ENCODE measurements at regions not wholly inside any gene's neighbourhood (a gene's known extent, or its start where the extent isn't known, plus 50 kb on each side); places are given as distances from the start of the nearest gene placed in this dataset.

GRCh38 chr13:56988543-56988942, 152.2 kb upstream of the PRR20A start:
- TF ChIP-seq CTCF (IDR thresholded peaks at IDR 0.05; ENCODE audit: extremely low read depth in 1 of 2, insufficient read depth in 1 of 2, low read depth in 1 of 2, low read length in 2 of 2) (no peak), POLR2A (IDR thresholded peaks at IDR 0.05; ENCODE audit: low read depth, low read length) (no peak)
